Uterus (tissue), 2 donors: ENCODE measurements at regions not wholly inside any gene's neighbourhood (a gene's known extent, or its start where the extent isn't known, plus 50 kb on each side); places are given as distances from the start of the nearest gene placed in this dataset.

ENCODE experiments used
- POLR2A ChIP-seq, 2 donors: fragments of 450-650 bp; IDR thresholded peaks; one replicate each; pipeline ENCODE4 v1.6.1; 2016; ENCODE audit warnings: antibody characterized with exemption in 2 of 2, mild to moderate bottlenecking in 1 of 2, moderate library complexity in 1 of 2
- TF ChIP-seq, protein P1 (sequence below), 4 experiments: fragments of 200-600 bp in 2 of 4; fragments of 450-650 bp in 2 of 4; sonication (generic) in 2 of 4; IDR thresholded peaks; one replicate each; pipeline ENCODE4 v1.5.1; 2016 to 2019; ENCODE audit warnings: antibody characterized with exemption in 4 of 4, mild to moderate bottlenecking in 2 of 4, moderate library complexity in 1 of 4

DNA sequence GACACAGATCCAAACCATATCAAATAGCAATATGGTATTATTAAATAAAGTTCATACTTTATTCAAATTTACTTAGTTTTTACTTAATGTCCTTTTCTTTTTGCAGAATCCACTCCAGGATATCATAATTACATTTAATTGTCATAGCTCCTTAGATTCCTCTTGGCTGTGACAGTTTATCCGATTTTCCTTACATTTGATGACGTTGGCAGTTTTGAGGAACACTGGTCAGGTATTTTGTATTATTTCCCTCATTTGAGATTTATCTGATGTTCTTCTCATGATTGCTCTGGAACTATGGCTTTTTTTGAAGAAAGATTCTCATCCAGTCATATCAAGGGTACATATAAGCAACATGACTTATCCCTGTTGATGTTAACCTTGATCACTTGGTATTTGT is 198.3 kb upstream of the STAC start:
- TF ChIP-seq, protein P1, sequence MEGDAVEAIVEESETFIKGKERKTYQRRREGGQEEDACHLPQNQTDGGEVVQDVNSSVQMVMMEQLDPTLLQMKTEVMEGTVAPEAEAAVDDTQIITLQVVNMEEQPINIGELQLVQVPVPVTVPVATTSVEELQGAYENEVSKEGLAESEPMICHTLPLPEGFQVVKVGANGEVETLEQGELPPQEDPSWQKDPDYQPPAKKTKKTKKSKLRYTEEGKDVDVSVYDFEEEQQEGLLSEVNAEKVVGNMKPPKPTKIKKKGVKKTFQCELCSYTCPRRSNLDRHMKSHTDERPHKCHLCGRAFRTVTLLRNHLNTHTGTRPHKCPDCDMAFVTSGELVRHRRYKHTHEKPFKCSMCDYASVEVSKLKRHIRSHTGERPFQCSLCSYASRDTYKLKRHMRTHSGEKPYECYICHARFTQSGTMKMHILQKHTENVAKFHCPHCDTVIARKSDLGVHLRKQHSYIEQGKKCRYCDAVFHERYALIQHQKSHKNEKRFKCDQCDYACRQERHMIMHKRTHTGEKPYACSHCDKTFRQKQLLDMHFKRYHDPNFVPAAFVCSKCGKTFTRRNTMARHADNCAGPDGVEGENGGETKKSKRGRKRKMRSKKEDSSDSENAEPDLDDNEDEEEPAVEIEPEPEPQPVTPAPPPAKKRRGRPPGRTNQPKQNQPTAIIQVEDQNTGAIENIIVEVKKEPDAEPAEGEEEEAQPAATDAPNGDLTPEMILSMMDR (IDR thresholded peaks at IDR 0.05), result no peak
- no peak for TF ChIP-seq POLR2A (IDR thresholded peaks at IDR 0.05)
